ENCODE measurements at regions not wholly inside any gene's neighbourhood (a gene's known extent, or its start where the extent isn't known, plus 50 kb on each side); places are given as distances from the start of the nearest gene placed in this dataset.
A peak's percentile ranks its signal among the peaks of the same experiment; 100 is the strongest.

GRCh38 chr11:116226731-116227130 is 546.1 kb downstream of the BUD13 start:
- Histone ChIP-seq H2BK5ac (ENCODE audit: low read depth, low read length, poor library complexity) (no peak overlapping the region), H2BK12ac (ENCODE audit: low read length) (no peak overlapping the region), H2BK120ac (ENCODE audit: insufficient read depth, low read length, poor library complexity) (no peak overlapping the region), H3K79me1 (ENCODE audit: low read length) (no peaks in the 10 kb centered on the region), H3K18ac (ENCODE audit: low read length) (no peak overlapping the region), H3K9ac (ENCODE audit: low read length) (no peak overlapping the region), H3K4me2 (ENCODE audit: low read length) (no peak overlapping the region), H4K12ac (ENCODE audit: low read depth, low read length) (no peak overlapping the region), H2AFZ (ENCODE audit: insufficient read depth, low read length, poor library complexity) (no peak overlapping the region), H3K4me1 (ENCODE audit: control insufficient read depth in 1 of 2, insufficient read depth in 2 of 2, low read length in 2 of 2) (no peaks in the 10 kb centered on the region), H2AK5ac (ENCODE audit: low read length) (no peak overlapping the region), H3K79me2 (ENCODE audit: control insufficient read depth, insufficient read depth, low read length, poor library complexity) (no peaks in the 10 kb centered on the region), H4K8ac (ENCODE audit: low read depth, low read length) (no peak overlapping the region), H3K27ac (ENCODE audit: low read depth, low read length) (no peak overlapping the region), H3K27me3 (ENCODE audit: insufficient read depth, low read length) (no peaks in the 10 kb centered on the region), H3K36me3 (ENCODE audit: control insufficient read depth in 1 of 2, insufficient read depth in 2 of 2, low read length in 2 of 2) (no peaks in the 10 kb centered on the region), H3K4ac (ENCODE audit: low read depth, low read length) (no peak overlapping the region), H3K23ac (ENCODE audit: low read length) (no peak overlapping the region), H3K14ac (ENCODE audit: low read length) (no peak overlapping the region), H3K4me3 (ENCODE audit: low read depth, low read length) (no peak overlapping the region), H3K9me3 (ENCODE audit: insufficient read depth, low read depth, low read length) (peaks cover 4% of the 10 kb centered on the region), H4K91ac (ENCODE audit: low read depth, low read length) (no peak overlapping the region)
- WGBS (ENCODE audit: extremely low coverage, insufficient coverage, insufficient read length) = no CpG with 5 or more reads among the region's 3 CpGs
- DNase-seq = no peak

GRCh38 chr11:116225784-116226585 is 546.8 kb downstream of the BUD13 start:
- Histone ChIP-seq H2AFZ (ENCODE audit: insufficient read depth, low read length, poor library complexity) (no peak overlapping the region), H3K27me3 (ENCODE audit: insufficient read depth, low read length) (no peaks in the 10 kb centered on the region), H2BK120ac (ENCODE audit: insufficient read depth, low read length, poor library complexity) (no peak overlapping the region), H3K9ac (ENCODE audit: low read length) (no peak overlapping the region), H3K4ac (ENCODE audit: low read depth, low read length) (no peak overlapping the region), H3K36me3 (ENCODE audit: control insufficient read depth in 1 of 2, insufficient read depth in 2 of 2, low read length in 2 of 2) (no peaks in the 10 kb centered on the region), H2BK12ac (ENCODE audit: low read length) (no peak overlapping the region), H3K18ac (ENCODE audit: low read length) (no peak overlapping the region), H2AK5ac (ENCODE audit: low read length) (no peak overlapping the region), H3K27ac (ENCODE audit: low read depth, low read length) (no peak overlapping the region), H3K14ac (ENCODE audit: low read length) (no peak overlapping the region), H3K4me1 (ENCODE audit: control insufficient read depth in 1 of 2, insufficient read depth in 2 of 2, low read length in 2 of 2) (no peaks in the 10 kb centered on the region), H4K8ac (ENCODE audit: low read depth, low read length) (no peak overlapping the region), H3K79me2 (ENCODE audit: control insufficient read depth, insufficient read depth, low read length, poor library complexity) (no peaks in the 10 kb centered on the region), H4K12ac (ENCODE audit: low read depth, low read length) (no peak overlapping the region), H3K79me1 (ENCODE audit: low read length) (no peaks in the 10 kb centered on the region), H3K23ac (ENCODE audit: low read length) (no peak overlapping the region), H3K4me3 (ENCODE audit: low read depth, low read length) (no peak overlapping the region), H3K4me2 (ENCODE audit: low read length) (no peak overlapping the region), H4K91ac (ENCODE audit: low read depth, low read length) (no peak overlapping the region), H2BK5ac (ENCODE audit: low read depth, low read length, poor library complexity) (no peak overlapping the region), H3K9me3 (ENCODE audit: insufficient read depth, low read depth, low read length) (peaks cover 3% of the 10 kb centered on the region)
- WGBS (ENCODE audit: extremely low coverage, insufficient coverage, insufficient read length) = no CpG with 5 or more reads among the region's 7 CpGs
- DNase-seq = no peak

- H3K4me1 ChIP-seq (ENCODE audit: control insufficient read depth in 1 of 2, insufficient read depth in 2 of 2, low read length in 2 of 2) = no peaks in the 10 kb centered on the region
- H2BK120ac ChIP-seq (ENCODE audit: insufficient read depth, low read length, poor library complexity) = no peak overlapping the region
- H2BK5ac ChIP-seq (ENCODE audit: low read depth, low read length, poor library complexity) = no peak overlapping the region
- H4K12ac ChIP-seq (ENCODE audit: low read depth, low read length) = no peak overlapping the region
- no peak overlapping the region for H4K91ac ChIP-seq (ENCODE audit: low read depth, low read length)
- H2BK12ac ChIP-seq (ENCODE audit: low read length) = no peak overlapping the region
- H3K27ac ChIP-seq (ENCODE audit: low read depth, low read length) = no peak overlapping the region
- H3K4ac ChIP-seq (ENCODE audit: low read depth, low read length) = no peak overlapping the region
- no peaks in the 10 kb centered on the region for H3K79me2 ChIP-seq (ENCODE audit: control insufficient read depth, insufficient read depth, low read length, poor library complexity)
- H4K8ac ChIP-seq (ENCODE audit: low read depth, low read length) = no peak overlapping the region
- H3K36me3 ChIP-seq (ENCODE audit: control insufficient read depth in 1 of 2, insufficient read depth in 2 of 2, low read length in 2 of 2) = no peaks in the 10 kb centered on the region
- H3K4me2 ChIP-seq (ENCODE audit: low read length) = no peak overlapping the region
- H2AK5ac ChIP-seq (ENCODE audit: low read length) = no peak overlapping the region
- no peak overlapping the region for H3K4me3 ChIP-seq (ENCODE audit: low read depth, low read length)
- WGBS (ENCODE audit: extremely low coverage, insufficient coverage, insufficient read length) = no CpG with 5 or more reads among the region's 6 CpGs
- H3K9me3 ChIP-seq (ENCODE audit: insufficient read depth, low read depth, low read length) = peaks cover 2% of the 10 kb centered on the region
- no peaks in the 10 kb centered on the region for H3K79me1 ChIP-seq (ENCODE audit: low read length)
- H3K9ac ChIP-seq (ENCODE audit: low read length) = peak overlapping the region; percentile 44
- no peak overlapping the region for H2AFZ ChIP-seq (ENCODE audit: insufficient read depth, low read length, poor library complexity)
- H3K14ac ChIP-seq (ENCODE audit: low read length) = no peak overlapping the region
- H3K23ac ChIP-seq (ENCODE audit: low read length) = no peak overlapping the region
- H3K18ac ChIP-seq (ENCODE audit: low read length) = no peak overlapping the region
- no peaks in the 10 kb centered on the region for H3K27me3 ChIP-seq (ENCODE audit: insufficient read depth, low read length)
- DNase-seq = no peak
Measured at GRCh38 chr11:116225236-116225635, 547.6 kb downstream of the BUD13 start.

- Histone ChIP-seq H3K4ac (ENCODE audit: low read depth, low read length) (no peak overlapping the region), H2BK5ac (ENCODE audit: low read depth, low read length, poor library complexity) (no peak overlapping the region)
Measured at GRCh38 chr11:116224889-116225200, 547.9 kb downstream of the BUD13 start.

More at GRCh38 chr11:116224889-116225200, 547.9 kb downstream of the BUD13 start:
- Histone ChIP-seq H2AK5ac (ENCODE audit: low read length) (no peak overlapping the region), H3K27me3 (ENCODE audit: insufficient read depth, low read length) (no peaks in the 10 kb centered on the region), H3K18ac (ENCODE audit: low read length) (no peak overlapping the region), H3K4me1 (ENCODE audit: control insufficient read depth in 1 of 2, insufficient read depth in 2 of 2, low read length in 2 of 2) (no peaks in the 10 kb centered on the region), H2AFZ (ENCODE audit: insufficient read depth, low read length, poor library complexity) (no peak overlapping the region), H4K91ac (ENCODE audit: low read depth, low read length) (no peak overlapping the region), H3K14ac (ENCODE audit: low read length) (no peak overlapping the region), H3K79me1 (ENCODE audit: low read length) (no peaks in the 10 kb centered on the region), H3K4me3 (ENCODE audit: low read depth, low read length) (no peak overlapping the region), H3K79me2 (ENCODE audit: control insufficient read depth, insufficient read depth, low read length, poor library complexity) (no peaks in the 10 kb centered on the region), H3K9ac (ENCODE audit: low read length) (no peak overlapping the region), H3K4me2 (ENCODE audit: low read length) (no peak overlapping the region), H3K36me3 (ENCODE audit: control insufficient read depth in 1 of 2, insufficient read depth in 2 of 2, low read length in 2 of 2) (no peaks in the 10 kb centered on the region), H3K27ac (ENCODE audit: low read depth, low read length) (no peak overlapping the region), H2BK120ac (ENCODE audit: insufficient read depth, low read length, poor library complexity) (no peak overlapping the region), H4K12ac (ENCODE audit: low read depth, low read length) (no peak overlapping the region), H3K23ac (ENCODE audit: low read length) (no peak overlapping the region), H2BK12ac (ENCODE audit: low read length) (no peak overlapping the region), H3K9me3 (ENCODE audit: insufficient read depth, low read depth, low read length) (peaks cover 2% of the 10 kb centered on the region), H4K8ac (ENCODE audit: low read depth, low read length) (no peak overlapping the region)
- DNase-seq = no peak
- WGBS (ENCODE audit: extremely low coverage, insufficient coverage, insufficient read length) = no CpG with 5 or more reads among the region's 5 CpGs

Measured in trophoblast cell (in vitro differentiated cells and primary cell).